Colonic mucosa (tissue), 4 donors: ENCODE measurements at regions not wholly inside any gene's neighbourhood (a gene's known extent, or its start where the extent isn't known, plus 50 kb on each side); places are given as distances from the start of the nearest gene placed in this dataset.
"Not testable (repeated sequence)": the region's sequence is repeated elsewhere in the genome, so short reads cannot be mapped to it uniquely, and the experiment has no call there.

Source experiments
- DNase-seq: peaks from one replicate; pipeline ENCODE4 v3.0.0-alpha.2; 2020
- H3K27ac ChIP-seq: fragments of 200-600 bp; one replicate; pipeline ENCODE4 v1.8.0; 2021
- H3K27me3 ChIP-seq: fragments of 200-600 bp; one replicate; pipeline ENCODE4 v1.8.0; 2021
- H3K36me3 ChIP-seq: fragments of 200-600 bp; one replicate; pipeline ENCODE4 v1.8.0; 2021
- H3K4me1 ChIP-seq: fragments of 200-600 bp; one replicate; pipeline ENCODE4 v1.8.0; 2021; ENCODE audit warnings: mild to moderate bottlenecking
- H3K4me3 ChIP-seq: fragments of 200-600 bp; one replicate; pipeline ENCODE4 v1.8.0; 2021
- H3K9ac ChIP-seq, 2 donors: one replicate each; pipeline ENCODE4 v1.7.0; 2013; ENCODE audit warnings: control low read depth in 2 of 2, low read depth in 2 of 2, low read length in 2 of 2
- H3K9me3 ChIP-seq: fragments of 200-600 bp; one replicate; pipeline ENCODE4 v1.8.0; 2021
- CTCF ChIP-seq: fragments of 200-600 bp; IDR thresholded peaks from one replicate; pipeline ENCODE4 v1.8.0; 2022; ENCODE audit warnings: antibody characterized with exemption, mild to moderate bottlenecking
- intact Hi-C: fragments of 100-400 bp; cut with DNase I; formaldehyde crosslinking; loops from one replicate; pipeline ENCODE4 v1.14.1; 2022
- donor health status: healthy.
- donor health status: DM: no; HTN: no; CAD: no.
- donor health status: DM: no; HTN: no; CAD: no.

- Histone ChIP-seq H3K36me3 (no peaks in the 10 kb centered on the region), H3K4me1 (no peaks in the 10 kb centered on the region), H3K9me3 (no peaks in the 10 kb centered on the region), H3K9ac (no peak overlapping the region), H3K4me3 (no peak overlapping the region), H3K27ac (no peak overlapping the region), H3K27me3 (no peaks in the 10 kb centered on the region)
- intact Hi-C loops: no loop called here
- DNase-seq: no peak
- no peak for TF ChIP-seq CTCF
Measured at GRCh38 chr20:5474646-5475550, 135.9 kb downstream of the GPCPD1 start.

DNA sequence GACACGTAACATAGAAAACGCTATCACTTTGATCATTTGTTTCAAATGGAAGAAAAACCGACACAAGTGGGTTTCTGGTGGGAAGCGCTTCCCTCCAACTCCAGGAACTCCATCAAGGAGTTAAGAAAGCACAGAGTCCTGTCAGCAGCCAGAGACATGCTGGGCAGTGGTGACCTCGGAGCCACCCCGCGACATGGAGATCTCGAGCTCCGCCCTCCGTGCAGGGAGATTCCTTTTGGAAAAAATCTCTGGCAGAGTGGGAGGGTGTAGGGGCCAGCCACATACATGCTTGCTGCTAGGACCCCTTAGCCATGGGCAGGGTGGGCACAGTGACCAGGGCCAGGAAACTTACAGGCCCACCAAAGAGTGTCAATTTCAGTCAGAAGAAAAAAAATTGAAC lies 138.9 kb downstream of the GPCPD1 start:
- DNase-seq, H3K27me3 ChIP-seq, H3K9ac ChIP-seq, H3K9me3 ChIP-seq, intact Hi-C loops, H3K36me3 ChIP-seq, H3K4me1 ChIP-seq, H3K4me3 ChIP-seq, H3K27ac ChIP-seq: not testable (repeated sequence)

DNA sequence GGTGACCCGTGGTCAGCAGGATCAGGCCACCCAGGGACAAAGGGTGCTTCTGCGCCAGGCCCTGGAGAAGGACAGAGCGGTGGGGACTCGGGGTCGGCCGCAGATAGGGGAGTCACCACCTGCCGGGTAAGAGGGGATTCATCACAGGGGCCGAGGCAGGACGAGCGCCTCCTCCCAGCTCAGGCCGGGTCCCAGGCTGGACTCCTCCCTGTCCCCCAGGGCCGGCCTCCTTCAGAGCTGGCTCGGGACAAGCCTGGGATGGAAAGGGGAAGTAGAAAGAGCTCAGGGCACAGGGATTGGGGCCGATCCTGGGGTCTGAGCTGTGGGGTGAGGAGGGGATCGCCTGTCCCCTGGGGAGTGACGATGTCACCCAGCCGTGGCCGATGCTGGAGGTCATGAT lies 139.4 kb downstream of the GPCPD1 start:
- intact Hi-C loops: no loop called here

DNA sequence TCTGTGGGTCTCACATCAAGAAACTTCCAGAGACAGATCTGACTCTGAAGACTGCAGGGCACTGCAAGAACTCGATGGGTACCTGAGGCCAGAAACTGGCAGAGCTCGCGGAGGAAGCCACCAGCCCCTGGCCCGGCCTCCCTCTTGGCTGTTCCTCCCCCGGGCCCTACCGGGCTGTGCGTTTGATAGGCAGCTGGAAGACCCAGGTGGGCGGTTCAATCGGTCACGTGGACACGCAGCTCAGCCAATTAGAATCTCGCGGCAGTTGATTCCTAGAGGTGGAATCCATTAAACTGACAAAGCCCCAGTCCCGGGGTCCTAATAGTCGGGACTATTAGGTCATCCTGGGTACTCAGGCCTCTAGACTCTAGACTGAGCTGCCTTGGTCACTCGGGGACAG lies 139.9 kb downstream of the GPCPD1 start:
- no peaks in the 10 kb centered on the region for H3K36me3 ChIP-seq
- TF ChIP-seq CTCF: no peak
- no peak overlapping the region for H3K4me3 ChIP-seq
- intact Hi-C loops: no loop called here
- H3K27ac ChIP-seq: no peak overlapping the region
- no peaks in the 10 kb centered on the region for H3K27me3 ChIP-seq
- DNase-seq: no peak
- H3K9me3 ChIP-seq: no peaks in the 10 kb centered on the region
- H3K4me1 ChIP-seq: no peaks in the 10 kb centered on the region
- H3K9ac ChIP-seq: no peak overlapping the region

More for the DNA sequence above, 139.4 kb downstream of the GPCPD1 start:
- no peak overlapping the region for H3K9ac ChIP-seq
- no peaks in the 10 kb centered on the region for H3K27me3 ChIP-seq
- H3K4me3 ChIP-seq: no peak overlapping the region
- no peaks in the 10 kb centered on the region for H3K36me3 ChIP-seq
- H3K9me3 ChIP-seq: no peaks in the 10 kb centered on the region
- DNase-seq: no peak
- no peak overlapping the region for H3K27ac ChIP-seq
- no peak for TF ChIP-seq CTCF
- H3K4me1 ChIP-seq: no peaks in the 10 kb centered on the region

DNA sequence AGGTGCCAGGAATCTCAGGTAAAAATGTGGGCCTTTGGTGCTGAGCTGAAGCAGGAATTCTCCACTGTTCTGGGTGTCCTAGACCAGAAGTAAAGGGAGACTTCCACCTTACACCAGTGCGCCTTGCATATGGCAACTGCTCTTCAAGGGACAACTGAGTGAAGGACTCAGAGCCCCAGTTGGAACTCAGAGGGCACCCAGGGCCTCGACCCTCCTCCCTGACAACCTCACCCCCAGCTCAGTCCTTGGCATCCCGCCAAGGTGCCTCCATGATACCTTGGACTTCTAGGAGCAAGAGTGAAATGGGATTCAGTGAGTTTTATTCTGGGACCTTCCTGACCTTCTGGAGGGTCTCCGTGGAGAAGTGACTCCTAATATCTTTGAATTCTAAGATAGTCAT lies 140.3 kb downstream of the GPCPD1 start:
- Histone ChIP-seq H3K9ac (no peak overlapping the region), H3K4me3 (no peak overlapping the region), H3K9me3 (no peaks in the 10 kb centered on the region), H3K27me3 (no peaks in the 10 kb centered on the region), H3K36me3 (no peaks in the 10 kb centered on the region), H3K4me1 (no peaks in the 10 kb centered on the region), H3K27ac (no peak overlapping the region)
- TF ChIP-seq CTCF: no peak
- intact Hi-C loops: no loop called here
- no peak for DNase-seq

- Histone ChIP-seq H3K4me1 (no peaks in the 10 kb centered on the region), H3K4me3 (no peak overlapping the region), H3K9me3 (no peaks in the 10 kb centered on the region), H3K9ac (no peak overlapping the region), H3K27me3 (no peaks in the 10 kb centered on the region), H3K27ac (no peak overlapping the region), H3K36me3 (no peaks in the 10 kb centered on the region)
- no peak for TF ChIP-seq CTCF
- no peak for DNase-seq
- intact Hi-C loops: no loop called here
Measured at GRCh38 chr20:5469111-5469510, 141.7 kb downstream of the GPCPD1 start.
